ENCODE measurements at regions not wholly inside any gene's neighbourhood (a gene's known extent, or its start where the extent isn't known, plus 50 kb on each side); places are given as distances from the start of the nearest gene placed in this dataset.

DNA sequence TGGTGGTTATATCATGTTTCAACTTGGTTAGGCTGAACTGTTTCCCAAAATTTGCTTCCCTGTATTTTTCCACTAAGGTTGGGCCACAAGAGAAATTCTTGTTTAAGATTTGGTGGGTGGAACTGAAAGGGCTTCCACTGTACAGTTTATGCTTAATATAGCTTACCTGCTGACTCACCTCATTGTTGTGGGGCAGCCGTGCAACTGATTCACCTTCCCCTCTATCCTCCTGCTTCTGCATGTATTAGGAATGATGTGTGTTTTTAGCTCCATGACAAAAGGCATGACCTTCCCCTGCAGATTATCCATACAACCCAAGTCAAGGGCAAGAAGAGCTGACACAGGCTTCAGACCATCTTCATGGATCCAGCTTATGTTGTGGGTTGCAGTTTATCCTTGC, 98.4 kb upstream of the GULP1 start:
- TF ChIP-seq POLR2AphosphoS5 (IDR thresholded peaks at IDR 0.05; ENCODE audit: borderline replicate concordance, low read depth, low read length) (no peak), EZH2 (IDR thresholded peaks at IDR 0.05) (no peak), FOXP2 (optimal IDR thresholded peaks at IDR 0.05; ENCODE audit: control extremely low read depth, extremely low read length, insufficient read depth) (no peak)
